Common myeloid progenitor, CD34-positive (primary cell): ENCODE measurements at regions not wholly inside any gene's neighbourhood (a gene's known extent, or its start where the extent isn't known, plus 50 kb on each side); places are given as distances from the start of the nearest gene placed in this dataset.
"Not testable (repeated sequence)": the region's sequence is repeated elsewhere in the genome, so short reads cannot be mapped to it uniquely, and the experiment has no call there.

Source experiments
- CTCF ChIA-PET: fragments of 350-600 bp; sonication (Branson Sonifier 250); formaldehyde crosslinking; loops from one replicate; lab custom pipeline; 2021; ENCODE audit warnings: antibody characterized with exemption; lab: Charles Lee
- POLR2A ChIA-PET: fragments of 350-600 bp; sonication (Branson Sonifier 250); formaldehyde crosslinking; loops from one replicate; lab custom pipeline; 2021; ENCODE audit warnings: antibody characterized with exemption; lab: Charles Lee
- DNase-seq, 3 donors: peaks; one replicate each; pipeline versions ENCODE4 v3.0.0 to v3.0.0-alpha.2; 2013
- H3K27ac ChIP-seq, 2 experiments: 1 replicate in 1 of 2; 2 replicates in 1 of 2; pipeline ENCODE4 v1.7.0; 2013; ENCODE audit warnings: inconsistent platforms in 2 of 2, low read length in 2 of 2, mild to moderate bottlenecking in 2 of 2, low read depth in 1 of 2, moderate library complexity in 1 of 2; ENCODE audit not compliant: severe bottlenecking in 2 of 2, insufficient read depth in 1 of 2, poor library complexity in 1 of 2
- H3K27me3 ChIP-seq, 5 experiments: replicated peaks in 2 of 5; 1 replicate in 3 of 5; 2 replicates in 2 of 5; pipeline versions ENCODE4 v1.6.1 to v1.7.0; 2013; ENCODE audit warnings: low read length in 4 of 5, mild to moderate bottlenecking in 2 of 5, moderate library complexity in 2 of 5, inconsistent platforms in 1 of 5; ENCODE audit not compliant: insufficient read depth in 5 of 5, control insufficient read depth in 4 of 5
- H3K36me3 ChIP-seq, 4 experiments: 1 replicate in 2 of 4; 2 replicates in 2 of 4; pipeline versions ENCODE4 v1.6.1 to v1.7.0; 2013; ENCODE audit warnings: low read length in 3 of 4, control low read depth in 1 of 4, mild to moderate bottlenecking in 1 of 4; ENCODE audit not compliant: control insufficient read depth in 4 of 4, insufficient read depth in 4 of 4
- H3K4me1 ChIP-seq, 4 experiments: 1 replicate in 3 of 4; 2 replicates in 1 of 4; pipeline versions ENCODE4 v1.6.1 to v1.7.1; 2013; ENCODE audit warnings: low read length in 3 of 4, mild to moderate bottlenecking in 3 of 4, control low read depth in 1 of 4, inconsistent platforms in 1 of 4, moderate library complexity in 1 of 4; ENCODE audit not compliant: control insufficient read depth in 4 of 4, insufficient read depth in 4 of 4; ENCODE audit errors: control extremely low read depth in 1 of 4
- H3K4me3 ChIP-seq, 7 experiments: 1 replicate in 4 of 7; 2 replicates in 3 of 7; pipeline versions ENCODE4 v1.5.1 to v1.7.0; 2013; ENCODE audit warnings: mild to moderate bottlenecking in 7 of 7, low read length in 6 of 7, moderate library complexity in 6 of 7, inconsistent platforms in 2 of 7, low read depth in 2 of 7, control low read depth in 1 of 7; ENCODE audit not compliant: insufficient read depth in 4 of 7, control insufficient read depth in 1 of 7; ENCODE audit errors: extremely low read depth in 1 of 7
- H3K9me3 ChIP-seq, 5 experiments: 1 replicate in 4 of 5; 2 replicates in 1 of 5; pipeline versions ENCODE4 v1.6.1 to v1.7.1; 2013; ENCODE audit warnings: low read length in 4 of 5, mild to moderate bottlenecking in 2 of 5, inconsistent platforms in 1 of 5, low read depth in 1 of 5, moderate library complexity in 1 of 5; ENCODE audit not compliant: control insufficient read depth in 4 of 5, insufficient read depth in 2 of 5; ENCODE audit errors: control extremely low read depth in 1 of 5
- WGBS: methylation state at CpG from one replicate; pipeline ENCODE4 v1.1.5; 2013; ENCODE audit not compliant: insufficient coverage; 5-methylcytosine and 5-hydroxymethylcytosine counted together

- POLR2A ChIA-PET = no interaction called here
- H3K4me3 ChIP-seq = no peak overlapping the region
- no peaks in the 10 kb centered on the region for H3K36me3 ChIP-seq
- no peaks in the 10 kb centered on the region for H3K4me1 ChIP-seq
- no peaks in the 10 kb centered on the region for H3K27me3 ChIP-seq
- no peak overlapping the region for H3K27ac ChIP-seq
- CTCF ChIA-PET = no interaction called here
- H3K9me3 ChIP-seq = no peaks in the 10 kb centered on the region
- DNase-seq = no peak
Measured at GRCh38 chr4:166195101-166195500, 322.1 kb downstream of the TLL1 start.

GRCh38 chr4:166197166-166197565 is 324.1 kb downstream of the TLL1 start:
- no peaks in the 10 kb centered on the region for H3K27me3 ChIP-seq
- H3K4me3 ChIP-seq = no peak overlapping the region
- no peaks in the 10 kb centered on the region for H3K36me3 ChIP-seq
- no peak for DNase-seq
- no peaks in the 10 kb centered on the region for H3K4me1 ChIP-seq
- no peak overlapping the region for H3K27ac ChIP-seq
- CTCF ChIA-PET = no interaction called here
- POLR2A ChIA-PET = no interaction called here
- no peaks in the 10 kb centered on the region for H3K9me3 ChIP-seq
- WGBS = 71% methylated on average over 1 of the region's 3 CpGs

GRCh38 chr4:166198041-166198440 is 325.0 kb downstream of the TLL1 start:
- WGBS = 100% methylated on average over 3 of the region's 6 CpGs
- H3K27ac ChIP-seq = no peak overlapping the region
- H3K4me1 ChIP-seq = no peaks in the 10 kb centered on the region
- H3K9me3 ChIP-seq = no peaks in the 10 kb centered on the region
- H3K36me3 ChIP-seq = no peaks in the 10 kb centered on the region
- no peak overlapping the region for H3K4me3 ChIP-seq
- POLR2A ChIA-PET = no interaction called here
- no peaks in the 10 kb centered on the region for H3K27me3 ChIP-seq
- CTCF ChIA-PET = no interaction called here
- DNase-seq = no peak

- H3K9me3 ChIP-seq = no peaks in the 10 kb centered on the region
- H3K36me3 ChIP-seq = no peaks in the 10 kb centered on the region
- H3K27ac ChIP-seq = no peak overlapping the region
- no peak overlapping the region for H3K4me3 ChIP-seq
- CTCF ChIA-PET = no interaction called here
- H3K27me3 ChIP-seq = no peaks in the 10 kb centered on the region
- WGBS = 95% methylated on average over 7 of the region's 12 CpGs
- DNase-seq = no peak
- POLR2A ChIA-PET = interaction anchor here (0.7 kb wide), 1 partner anchor 923 kb away, joined by 3 read pairs; no protein-coding TSS in a partner anchor
- no peaks in the 10 kb centered on the region for H3K4me1 ChIP-seq
Measured at GRCh38 chr4:166198516-166199310, 325.7 kb downstream of the TLL1 start.

- ChIA-PET POLR2A (no interaction called here), CTCF (no interaction called here)
- H3K36me3 ChIP-seq = no peaks in the 10 kb centered on the region
- DNase-seq = no peak
- WGBS = 100% methylated on average over 4 of the region's 4 CpGs
- no peaks in the 10 kb centered on the region for H3K9me3 ChIP-seq
- H3K27ac ChIP-seq = no peak overlapping the region
- no peaks in the 10 kb centered on the region for H3K4me1 ChIP-seq
- H3K27me3 ChIP-seq = no peaks in the 10 kb centered on the region
- no peak overlapping the region for H3K4me3 ChIP-seq
Measured at GRCh38 chr4:166202991-166203390, 330.0 kb downstream of the TLL1 start.

GRCh38 chr4:166212326-166212725 is 339.3 kb downstream of the TLL1 start:
- H3K27me3 ChIP-seq, CTCF ChIA-PET, H3K27ac ChIP-seq, H3K36me3 ChIP-seq, H3K4me1 ChIP-seq, H3K4me3 ChIP-seq, POLR2A ChIA-PET, DNase-seq: not testable (repeated sequence)
- 100% methylated on average over 3 of the region's 4 CpGs for WGBS
- H3K9me3 ChIP-seq = peaks cover 3 to 20% (median 9%) of the 10 kb centered on the region in 5 experiments

- H3K4me3 ChIP-seq = no peak overlapping the region
- POLR2A ChIA-PET = interaction anchor here (0.6 kb wide), 1 partner anchor 9 kb away, joined by 5 read pairs; no protein-coding TSS in a partner anchor
- H3K36me3 ChIP-seq = no peaks in the 10 kb centered on the region
- no CpG with 5 or more reads among the region's 1 CpG for WGBS
- CTCF ChIA-PET = no interaction called here
- H3K9me3 ChIP-seq = peaks cover 0 to 2% (median 0%) of the 10 kb centered on the region in 5 experiments
- DNase-seq = no peak
- no peak overlapping the region for H3K27ac ChIP-seq
- no peaks in the 10 kb centered on the region for H3K27me3 ChIP-seq
- no peaks in the 10 kb centered on the region for H3K4me1 ChIP-seq
Measured at GRCh38 chr4:166222271-166222670, 349.2 kb downstream of the TLL1 start.
